ENCODE measurements at regions not wholly inside any gene's neighbourhood (a gene's known extent, or its start where the extent isn't known, plus 50 kb on each side); places are given as distances from the start of the nearest gene placed in this dataset.

GRCh38 chr4:148522995-148523394 lies 80.8 kb upstream of the NR3C2 start:
- no peak for DNase-seq

GRCh38 chr4:148515248-148515647 lies 73.0 kb upstream of the NR3C2 start:
- DNase-seq = no peak

GRCh38 chr4:148514581-148514980 lies 72.4 kb upstream of the NR3C2 start:
- DNase-seq = no peak

DNA sequence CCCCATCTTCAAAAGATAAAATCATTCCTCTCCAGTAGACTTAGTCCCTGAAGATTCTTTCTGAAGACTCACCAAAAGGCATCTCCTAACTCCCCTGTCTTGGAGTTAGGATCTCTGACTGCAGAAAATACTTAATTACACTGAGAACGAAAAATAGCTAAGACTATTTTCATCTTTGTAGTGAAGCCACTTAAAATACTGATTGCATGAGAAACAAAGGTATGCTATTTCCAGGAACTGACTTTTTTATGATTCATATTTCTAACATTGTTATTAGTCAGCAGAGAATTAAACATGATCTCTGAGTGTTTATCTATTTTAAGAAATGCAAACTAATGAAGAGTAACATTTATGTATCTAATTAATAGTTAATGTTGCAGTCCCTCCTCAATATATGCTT lies 71.8 kb upstream of the NR3C2 start:
- no peak for DNase-seq

- no peak for DNase-seq
These were observed 68.0 kb upstream of the NR3C2 start for GRCh38 chr4:148510211-148510610.

- no peak for DNase-seq
These were observed 61.5 kb upstream of the NR3C2 start for GRCh38 chr4:148503681-148504080.

DNA sequence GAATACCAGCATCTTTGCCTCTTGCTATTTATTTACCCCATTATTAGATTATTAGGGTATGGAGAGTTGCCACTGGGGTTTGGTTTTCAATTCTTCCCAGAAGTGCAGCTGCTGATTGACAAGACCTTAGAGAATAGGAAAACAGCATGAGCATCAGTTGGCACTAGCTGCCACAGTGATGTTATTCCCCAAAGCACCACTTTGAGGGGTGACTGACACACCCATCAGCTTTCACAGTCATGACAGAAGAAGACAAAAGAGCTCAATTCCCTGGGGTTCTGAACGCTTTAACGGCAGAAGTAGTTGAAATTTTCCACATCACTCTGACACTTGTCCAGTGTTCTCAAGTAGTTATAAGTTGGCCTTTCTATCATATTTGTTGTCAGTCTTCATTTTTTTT lies 55.0 kb upstream of the NR3C2 start:
- DNase-seq = no peak

DNA sequence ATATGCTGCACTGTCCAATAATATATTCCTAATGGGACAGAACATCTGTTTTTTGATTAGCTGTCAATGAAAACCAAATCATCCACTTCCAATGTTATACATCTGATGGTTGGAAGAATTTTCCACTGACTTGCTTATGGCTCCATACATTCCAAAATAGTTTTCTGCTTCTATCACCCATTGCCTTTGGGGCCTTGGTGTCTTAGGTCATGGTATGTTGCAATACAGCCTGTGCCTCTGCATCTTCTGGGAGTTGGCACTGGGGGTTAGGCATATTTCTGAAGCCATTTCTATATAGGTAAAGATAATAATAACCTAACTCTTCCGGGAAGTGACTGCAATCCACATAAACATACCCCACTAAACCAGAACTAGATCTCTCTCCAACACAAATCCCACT lies 53.2 kb upstream of the NR3C2 start:
- DNase-seq = no peak
